ENCODE measurements at regions not wholly inside any gene's neighbourhood (a gene's known extent, or its start where the extent isn't known, plus 50 kb on each side); places are given as distances from the start of the nearest gene placed in this dataset.

DNA sequence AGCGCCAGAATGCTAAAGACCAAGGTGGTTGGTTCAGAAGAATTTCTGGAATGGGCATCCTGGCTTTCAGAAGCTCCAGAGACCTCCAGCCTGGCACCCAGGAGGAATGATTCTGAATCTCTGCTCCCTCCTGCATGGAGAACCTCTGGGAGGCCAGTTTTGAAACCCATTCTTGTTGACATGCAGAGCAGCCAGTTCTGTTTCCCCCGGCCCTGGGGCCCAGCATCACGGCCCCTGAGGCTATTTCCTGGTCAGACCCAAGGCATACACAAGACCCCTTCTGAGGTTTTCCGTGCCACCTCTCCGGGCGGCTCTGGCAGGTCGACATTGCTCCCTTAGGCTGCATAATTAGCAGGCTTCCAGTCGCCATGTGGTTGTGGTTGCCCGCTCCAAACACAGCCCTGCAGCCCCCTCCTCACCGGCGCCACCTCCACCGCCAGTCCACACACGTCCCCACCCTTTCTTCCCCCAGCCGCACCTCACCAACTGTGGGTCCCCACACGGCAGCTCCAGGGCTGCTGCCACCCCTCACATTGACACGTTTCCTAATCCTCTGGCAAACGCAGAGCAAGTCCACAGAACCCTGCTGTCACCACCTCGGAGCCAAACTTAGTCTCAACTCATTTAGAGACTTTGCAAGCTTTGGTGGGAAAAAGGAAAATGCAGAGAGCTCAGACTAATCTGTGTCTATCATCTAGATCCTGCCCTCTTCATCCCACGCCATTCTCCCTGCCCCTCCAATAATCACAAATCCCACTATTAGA is 367.1 kb downstream of the SOX9 start:
- POLR2A ChIA-PET = no interaction called here
- H3K4me3 Mint-ChIP-seq (ENCODE audit: unreplicated experiment) = no peak overlapping the region

DNA sequence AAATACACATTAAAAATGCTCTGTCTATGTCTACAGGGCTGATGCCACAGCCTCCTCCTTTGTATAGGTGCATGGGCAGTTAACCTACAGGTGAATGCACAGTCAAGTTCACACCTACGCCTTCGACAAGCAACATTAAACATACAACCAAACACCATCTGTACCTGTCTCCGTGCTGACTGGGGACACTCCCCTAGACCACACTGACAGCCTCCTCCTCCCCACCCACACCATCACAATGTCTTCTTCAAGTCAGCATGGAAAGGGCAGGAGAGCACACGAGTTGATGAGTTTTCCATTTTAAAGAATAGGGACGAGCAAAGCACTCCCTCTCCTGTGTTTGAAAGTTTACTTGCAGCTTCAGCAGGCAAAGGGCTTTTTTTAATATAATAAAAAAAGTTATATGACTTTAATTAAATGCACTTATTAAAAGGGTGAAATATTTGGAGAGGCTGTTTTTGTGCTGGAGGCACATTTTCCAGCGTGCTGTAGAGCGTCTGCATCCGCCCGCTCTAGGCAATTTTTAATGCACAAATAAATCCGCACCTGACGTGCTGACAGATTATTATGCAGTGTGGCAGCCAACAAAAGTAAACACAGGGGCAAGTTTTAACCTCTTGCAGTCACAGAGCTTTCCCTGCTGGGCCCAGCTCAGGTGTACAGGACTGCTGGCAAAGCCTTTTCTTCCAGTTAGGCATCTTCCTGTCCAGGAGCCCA is 367.9 kb downstream of the SOX9 start:
- no peak for DNase-seq (ENCODE audit: unreplicated experiment)
- peak overlapping the region; percentile 28 for H3K27ac Mint-ChIP-seq (ENCODE audit: low read depth, unreplicated experiment)
- no peaks in the 10 kb centered on the region for H3K9me3 Mint-ChIP-seq (ENCODE audit: unreplicated experiment)
- no peak overlapping the region for H3K4me3 Mint-ChIP-seq (ENCODE audit: unreplicated experiment)
- CTCF ChIA-PET = interaction anchor here (0.7 to 1.2 kb wide), 2 partner anchors 51 to 88 kb away, joined by 3 read pairs; no protein-coding TSS in a partner anchor
- intact Hi-C loops (cut with micrococcal nuclease) = no loop called here
- BruUV-seq (replicated peaks) = no TSS peak
- POLR2A ChIA-PET = interaction anchor here (1.2 kb wide), 1 partner anchor 23 kb away, joined by 5 read pairs; no protein-coding TSS in a partner anchor
- TF ChIP-seq, protein P1, sequence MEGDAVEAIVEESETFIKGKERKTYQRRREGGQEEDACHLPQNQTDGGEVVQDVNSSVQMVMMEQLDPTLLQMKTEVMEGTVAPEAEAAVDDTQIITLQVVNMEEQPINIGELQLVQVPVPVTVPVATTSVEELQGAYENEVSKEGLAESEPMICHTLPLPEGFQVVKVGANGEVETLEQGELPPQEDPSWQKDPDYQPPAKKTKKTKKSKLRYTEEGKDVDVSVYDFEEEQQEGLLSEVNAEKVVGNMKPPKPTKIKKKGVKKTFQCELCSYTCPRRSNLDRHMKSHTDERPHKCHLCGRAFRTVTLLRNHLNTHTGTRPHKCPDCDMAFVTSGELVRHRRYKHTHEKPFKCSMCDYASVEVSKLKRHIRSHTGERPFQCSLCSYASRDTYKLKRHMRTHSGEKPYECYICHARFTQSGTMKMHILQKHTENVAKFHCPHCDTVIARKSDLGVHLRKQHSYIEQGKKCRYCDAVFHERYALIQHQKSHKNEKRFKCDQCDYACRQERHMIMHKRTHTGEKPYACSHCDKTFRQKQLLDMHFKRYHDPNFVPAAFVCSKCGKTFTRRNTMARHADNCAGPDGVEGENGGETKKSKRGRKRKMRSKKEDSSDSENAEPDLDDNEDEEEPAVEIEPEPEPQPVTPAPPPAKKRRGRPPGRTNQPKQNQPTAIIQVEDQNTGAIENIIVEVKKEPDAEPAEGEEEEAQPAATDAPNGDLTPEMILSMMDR (IDR thresholded peaks at IDR 0.05; ENCODE audit: unreplicated experiment) = no peak
- peaks cover 44% of the 10 kb centered on the region for H3K36me3 Mint-ChIP-seq (ENCODE audit: insufficient read depth, unreplicated experiment)
- peaks cover 11% of the 10 kb centered on the region for H3K4me1 Mint-ChIP-seq (ENCODE audit: insufficient read depth, unreplicated experiment)
- H3K27me3 Mint-ChIP-seq (ENCODE audit: insufficient read depth, unreplicated experiment) = no peaks in the 10 kb centered on the region

More for the DNA sequence above, 367.1 kb downstream of the SOX9 start:
- BruUV-seq (replicated peaks) = no TSS peak
- CTCF ChIA-PET = interaction anchor here (0.6 to 0.7 kb wide), 2 partner anchors 158 to 956 kb away, joined by 3 read pairs; no protein-coding TSS in a partner anchor
- Mint-ChIP-seq H3K27ac (ENCODE audit: low read depth, unreplicated experiment) (peak overlapping the region; percentile 28), H3K27me3 (ENCODE audit: insufficient read depth, unreplicated experiment) (no peaks in the 10 kb centered on the region), H3K4me1 (ENCODE audit: insufficient read depth, unreplicated experiment) (peaks cover 11% of the 10 kb centered on the region), H3K9me3 (ENCODE audit: unreplicated experiment) (no peaks in the 10 kb centered on the region), H3K36me3 (ENCODE audit: insufficient read depth, unreplicated experiment) (peaks cover 46% of the 10 kb centered on the region)
- intact Hi-C loops (cut with micrococcal nuclease) = no loop called here
- no peak for DNase-seq (ENCODE audit: unreplicated experiment)
- TF ChIP-seq, protein P1 (IDR thresholded peaks at IDR 0.05; ENCODE audit: unreplicated experiment) = no peak

DNA sequence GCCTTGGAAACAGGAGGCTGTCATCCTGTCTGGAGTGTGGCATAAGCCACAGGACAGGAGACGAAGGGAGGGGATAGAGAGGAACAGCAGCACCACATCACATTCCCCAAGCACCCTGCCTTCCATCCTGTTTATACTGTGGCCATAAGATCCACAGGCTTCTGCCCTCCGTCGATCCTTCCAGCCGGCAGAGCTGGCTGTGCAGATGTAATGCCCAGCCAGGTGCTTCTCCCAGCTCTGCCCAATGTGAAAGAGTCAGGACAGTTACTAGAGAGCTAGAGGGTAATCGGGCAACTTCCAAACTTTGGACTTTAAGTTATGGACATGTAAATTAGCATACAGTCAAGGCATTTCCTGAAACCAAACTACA is 368.4 kb downstream of the SOX9 start:
- Mint-ChIP-seq H3K36me3 (ENCODE audit: insufficient read depth, unreplicated experiment) (peaks cover 38% of the 10 kb centered on the region), H3K9me3 (ENCODE audit: unreplicated experiment) (no peaks in the 10 kb centered on the region), H3K4me3 (ENCODE audit: unreplicated experiment) (no peak overlapping the region), H3K27me3 (ENCODE audit: insufficient read depth, unreplicated experiment) (no peaks in the 10 kb centered on the region), H3K27ac (ENCODE audit: low read depth, unreplicated experiment) (no peak overlapping the region), H3K4me1 (ENCODE audit: insufficient read depth, unreplicated experiment) (peaks cover 15% of the 10 kb centered on the region)
- DNase-seq (ENCODE audit: unreplicated experiment) = no peak
- TF ChIP-seq, protein P1 (IDR thresholded peaks at IDR 0.05; ENCODE audit: unreplicated experiment) = no peak
- intact Hi-C loops (cut with micrococcal nuclease) = no loop called here
- ChIA-PET POLR2A (interaction anchor here (1.2 kb wide), 1 partner anchor 23 kb away, joined by 5 read pairs; no protein-coding TSS in a partner anchor), CTCF (interaction anchor here (0.6 to 1.2 kb wide), 3 partner anchors 51 to 120 kb away, joined by 3 read pairs; no protein-coding TSS in a partner anchor)
- BruUV-seq (replicated peaks) = no TSS peak

DNA sequence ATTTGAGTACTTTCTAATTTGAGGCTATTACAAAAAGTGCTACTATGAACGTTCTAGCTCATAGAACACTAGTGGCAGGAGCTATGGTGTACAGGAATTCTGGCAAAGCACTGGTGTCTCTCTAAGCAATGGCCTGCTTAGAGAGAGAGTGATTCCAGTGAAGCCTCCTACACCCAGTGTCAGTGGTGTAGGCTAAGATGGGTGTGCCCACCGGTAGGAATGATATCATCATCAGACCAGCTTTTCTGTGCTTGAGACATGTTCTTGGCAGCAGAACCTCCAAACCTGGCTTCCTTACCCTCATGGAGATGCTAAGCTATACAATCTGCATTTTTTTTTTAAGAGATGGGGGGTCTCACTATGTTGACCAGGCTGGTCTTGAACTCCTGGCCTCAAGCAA is 370.3 kb downstream of the SOX9 start:
- H3K36me3 Mint-ChIP-seq (ENCODE audit: insufficient read depth, unreplicated experiment) = peaks cover 40% of the 10 kb centered on the region
- no peak overlapping the region for H3K27ac Mint-ChIP-seq (ENCODE audit: low read depth, unreplicated experiment)
- H3K4me3 Mint-ChIP-seq (ENCODE audit: unreplicated experiment) = no peak overlapping the region
- TF ChIP-seq, protein P1 (IDR thresholded peaks at IDR 0.05; ENCODE audit: unreplicated experiment) = no peak
- DNase-seq (ENCODE audit: unreplicated experiment) = no peak
- ChIA-PET CTCF (interaction anchor here (0.8 kb wide), 1 partner anchor 1724 kb away, joined by 4 read pairs; no protein-coding TSS in a partner anchor), POLR2A (no interaction called here)
- no peaks in the 10 kb centered on the region for H3K9me3 Mint-ChIP-seq (ENCODE audit: unreplicated experiment)
- intact Hi-C loops (cut with micrococcal nuclease) = no loop called here
- no peaks in the 10 kb centered on the region for H3K27me3 Mint-ChIP-seq (ENCODE audit: insufficient read depth, unreplicated experiment)
- H3K4me1 Mint-ChIP-seq (ENCODE audit: insufficient read depth, unreplicated experiment) = peaks cover 17% of the 10 kb centered on the region
- no TSS peak for BruUV-seq (replicated peaks)
